ENCODE measurements at regions not wholly inside any gene's neighbourhood (a gene's known extent, or its start where the extent isn't known, plus 50 kb on each side); places are given as distances from the start of the nearest gene placed in this dataset.

DNA sequence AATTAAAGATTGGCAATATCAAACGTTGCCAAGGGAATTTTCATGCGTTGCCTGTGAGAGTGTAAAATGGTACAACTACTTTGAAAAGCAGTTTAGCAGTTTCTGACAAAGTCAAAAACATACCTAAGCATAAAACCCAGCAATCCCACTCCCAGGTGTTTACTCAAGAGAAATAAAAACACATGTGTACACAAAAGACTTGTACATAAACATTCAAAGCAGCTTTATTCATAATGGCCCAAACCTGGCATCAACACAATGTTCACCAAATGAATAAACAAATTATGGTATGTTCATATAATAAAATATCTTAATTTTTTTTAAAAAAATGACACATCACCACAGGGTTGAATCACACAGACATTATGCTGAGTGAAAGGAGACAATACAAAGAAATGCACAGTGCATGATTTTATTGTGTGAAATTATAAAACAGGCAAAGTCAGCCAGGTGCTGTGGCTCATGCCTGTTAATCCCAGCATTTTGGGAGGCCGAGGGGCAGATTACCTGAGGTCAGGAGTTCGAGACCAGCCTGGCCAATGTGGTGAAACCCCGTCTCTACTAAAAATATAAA, 240.4 kb upstream of the MARCKS start (continued):
- no peak for TF ChIP-seq YY1 (IDR thresholded peaks at IDR 0.05; ENCODE audit: extremely low read depth, insufficient replicate concordance, low read depth, low read length)
- TF ChIP-seq, protein P1, sequence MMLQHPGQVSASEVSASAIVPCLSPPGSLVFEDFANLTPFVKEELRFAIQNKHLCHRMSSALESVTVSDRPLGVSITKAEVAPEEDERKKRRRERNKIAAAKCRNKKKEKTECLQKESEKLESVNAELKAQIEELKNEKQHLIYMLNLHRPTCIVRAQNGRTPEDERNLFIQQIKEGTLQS (IDR thresholded peaks at IDR 0.05) = no peak
- no peak for TF ChIP-seq CEBPB (IDR thresholded peaks at IDR 0.05; ENCODE audit: low read depth)
- TF ChIP-seq ZNF274 (IDR thresholded peaks at IDR 0.05; ENCODE audit: low read depth, low read length) = no peak
- no peak for TF ChIP-seq SRF (IDR thresholded peaks at IDR 0.05; ENCODE audit: low read depth)
- TF ChIP-seq SIN3A (IDR thresholded peaks at IDR 0.05; ENCODE audit: low read depth) = no peak
- TF ChIP-seq SP1 (IDR thresholded peaks at IDR 0.05; ENCODE audit: low read depth) = no peak
- no peak for TF ChIP-seq EGR1 (IDR thresholded peaks at IDR 0.05; ENCODE audit: low read depth)

DNA sequence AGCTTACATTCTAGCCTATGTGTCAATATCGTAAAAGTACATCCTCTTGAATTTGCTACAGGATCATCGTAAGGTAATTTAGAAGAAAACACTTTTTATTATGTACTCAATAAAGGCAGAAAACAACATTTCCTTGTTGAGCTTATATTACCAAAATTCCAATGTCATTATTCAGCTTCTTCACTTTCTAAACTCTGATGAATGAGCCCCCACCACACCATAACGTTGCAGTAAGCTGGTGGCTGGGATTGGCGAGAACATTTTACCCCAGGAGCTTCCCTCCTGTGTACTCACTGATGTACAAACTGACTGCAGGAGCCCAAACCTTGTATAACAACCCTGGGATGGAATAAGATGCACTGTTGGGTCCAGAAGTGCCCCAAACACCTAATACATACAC, 238.1 kb upstream of the MARCKS start:
- ChIA-PET CTCF (no interaction called here), POLR2A (no interaction called here), RAD21 (ENCODE audit: low non-redundant PET in 1 of 2, low total read pairs in 2 of 2, uncharacterized antibody in 2 of 2, unreplicated experiment in 2 of 2) (interaction anchor here in 1 of 2 experiments (0.7 kb wide), 1 partner anchor 17 kb away, joined by 4 read pairs; no protein-coding TSS in a partner anchor)
- H3K27me3 ChIP-seq (ENCODE audit: insufficient read depth, low read length) = no peaks in the 10 kb centered on the region
- H4K20me1 ChIP-seq (ENCODE audit: insufficient read depth) = no peaks in the 10 kb centered on the region
- H3K4me1 ChIP-seq (ENCODE audit: control insufficient read depth in 1 of 2, insufficient read depth in 2 of 2, low read length in 2 of 2) = no peaks in the 10 kb centered on the region
- no peaks in the 10 kb centered on the region for H3K36me3 ChIP-seq (ENCODE audit: control insufficient read depth in 1 of 2, insufficient read depth in 2 of 2, low read length in 2 of 2)
- BruUV-seq (replicated peaks) = no TSS peak
- no peak overlapping the region for H3K9ac ChIP-seq (ENCODE audit: low read length)
- H3K27ac ChIP-seq (ENCODE audit: low read depth, low read length) = no peak overlapping the region
- H3K4me2 ChIP-seq (ENCODE audit: low read length) = no peak overlapping the region
- no peak overlapping the region for H3K4me3 ChIP-seq (replicated peaks in 1 of 2; ENCODE audit: low read depth in 1 of 2, low read length in 2 of 2)
- H3K9me2 ChIP-seq (ENCODE audit: insufficient read depth) = no peaks in the 10 kb centered on the region
- H3K79me2 ChIP-seq (ENCODE audit: insufficient read depth, low read length) = no peaks in the 10 kb centered on the region
- ATAC-seq (no peak), DNase-seq (ENCODE audit: low read depth, low spot score) (no peak)
- no peak overlapping the region for H2AFZ ChIP-seq (ENCODE audit: low read depth, low read length, poor library complexity, severe bottlenecking)
- intact Hi-C loops (cut with micrococcal nuclease) = no loop called here
- no peaks in the 10 kb centered on the region for H3K9me3 ChIP-seq (ENCODE audit: control insufficient read depth in 1 of 2, insufficient read depth in 1 of 2, low read depth in 1 of 2, low read length in 2 of 2)
- TF ChIP-seq TCF7L2 (IDR thresholded peaks at IDR 0.05; ENCODE audit: borderline replicate concordance, extremely low read depth, insufficient read depth, insufficient read length) = no peak
- TF ChIP-seq SRF (IDR thresholded peaks at IDR 0.05; ENCODE audit: low read depth) = no peak
- TF ChIP-seq, protein P2, sequence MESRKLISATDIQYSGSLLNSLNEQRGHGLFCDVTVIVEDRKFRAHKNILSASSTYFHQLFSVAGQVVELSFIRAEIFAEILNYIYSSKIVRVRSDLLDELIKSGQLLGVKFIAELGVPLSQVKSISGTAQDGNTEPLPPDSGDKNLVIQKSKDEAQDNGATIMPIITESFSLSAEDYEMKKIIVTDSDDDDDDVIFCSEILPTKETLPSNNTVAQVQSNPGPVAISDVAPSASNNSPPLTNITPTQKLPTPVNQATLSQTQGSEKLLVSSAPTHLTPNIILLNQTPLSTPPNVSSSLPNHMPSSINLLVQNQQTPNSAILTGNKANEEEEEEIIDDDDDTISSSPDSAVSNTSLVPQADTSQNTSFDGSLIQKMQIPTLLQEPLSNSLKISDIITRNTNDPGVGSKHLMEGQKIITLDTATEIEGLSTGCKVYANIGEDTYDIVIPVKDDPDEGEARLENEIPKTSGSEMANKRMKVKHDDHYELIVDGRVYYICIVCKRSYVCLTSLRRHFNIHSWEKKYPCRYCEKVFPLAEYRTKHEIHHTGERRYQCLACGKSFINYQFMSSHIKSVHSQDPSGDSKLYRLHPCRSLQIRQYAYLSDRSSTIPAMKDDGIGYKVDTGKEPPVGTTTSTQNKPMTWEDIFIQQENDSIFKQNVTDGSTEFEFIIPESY (IDR thresholded peaks at IDR 0.05; ENCODE audit: extremely low read depth, insufficient replicate concordance, low read length) = no peak
- no peak for TF ChIP-seq ELF1 (IDR thresholded peaks at IDR 0.05; ENCODE audit: borderline replicate concordance, low read depth)
- TF ChIP-seq POLR2A (IDR thresholded peaks at IDR 0.05; ENCODE audit: borderline replicate concordance, extremely low read depth, insufficient read depth, insufficient read length) = no peak
- TF ChIP-seq ZNF274 (IDR thresholded peaks at IDR 0.05; ENCODE audit: low read depth, low read length) = no peak
- TF ChIP-seq, protein P1 (IDR thresholded peaks at IDR 0.05) = no peak
- TF ChIP-seq CBX3 (IDR thresholded peaks at IDR 0.05; ENCODE audit: low read depth) = no peak
- TF ChIP-seq YY1 (IDR thresholded peaks at IDR 0.05; ENCODE audit: extremely low read depth, insufficient replicate concordance, low read depth, low read length) = no peak
- no peak for TF ChIP-seq FOSL1 (IDR thresholded peaks at IDR 0.05; ENCODE audit: low read depth)
- TF ChIP-seq, protein P3, sequence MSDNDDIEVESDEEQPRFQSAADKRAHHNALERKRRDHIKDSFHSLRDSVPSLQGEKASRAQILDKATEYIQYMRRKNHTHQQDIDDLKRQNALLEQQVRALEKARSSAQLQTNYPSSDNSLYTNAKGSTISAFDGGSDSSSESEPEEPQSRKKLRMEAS (IDR thresholded peaks at IDR 0.05) = no peak
- TF ChIP-seq RAD21 (IDR thresholded peaks at IDR 0.05; ENCODE audit: low read depth) = no peak
- no peak for TF ChIP-seq POLR2AphosphoS5 (IDR thresholded peaks at IDR 0.05; ENCODE audit: low read depth, low read length)
- no peak for TF ChIP-seq CEBPB (IDR thresholded peaks at IDR 0.05; ENCODE audit: low read depth)
- TF ChIP-seq, protein P4, sequence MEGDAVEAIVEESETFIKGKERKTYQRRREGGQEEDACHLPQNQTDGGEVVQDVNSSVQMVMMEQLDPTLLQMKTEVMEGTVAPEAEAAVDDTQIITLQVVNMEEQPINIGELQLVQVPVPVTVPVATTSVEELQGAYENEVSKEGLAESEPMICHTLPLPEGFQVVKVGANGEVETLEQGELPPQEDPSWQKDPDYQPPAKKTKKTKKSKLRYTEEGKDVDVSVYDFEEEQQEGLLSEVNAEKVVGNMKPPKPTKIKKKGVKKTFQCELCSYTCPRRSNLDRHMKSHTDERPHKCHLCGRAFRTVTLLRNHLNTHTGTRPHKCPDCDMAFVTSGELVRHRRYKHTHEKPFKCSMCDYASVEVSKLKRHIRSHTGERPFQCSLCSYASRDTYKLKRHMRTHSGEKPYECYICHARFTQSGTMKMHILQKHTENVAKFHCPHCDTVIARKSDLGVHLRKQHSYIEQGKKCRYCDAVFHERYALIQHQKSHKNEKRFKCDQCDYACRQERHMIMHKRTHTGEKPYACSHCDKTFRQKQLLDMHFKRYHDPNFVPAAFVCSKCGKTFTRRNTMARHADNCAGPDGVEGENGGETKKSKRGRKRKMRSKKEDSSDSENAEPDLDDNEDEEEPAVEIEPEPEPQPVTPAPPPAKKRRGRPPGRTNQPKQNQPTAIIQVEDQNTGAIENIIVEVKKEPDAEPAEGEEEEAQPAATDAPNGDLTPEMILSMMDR (IDR thresholded peaks at IDR 0.05 in 2 of 3, conservative IDR thresholded peaks at IDR 0.05 in 1 of 3; ENCODE audit: borderline replicate concordance in 1 of 3, insufficient read depth in 1 of 3, low read depth in 2 of 3, low read length in 2 of 3) = no peak
- TF ChIP-seq SP1 (IDR thresholded peaks at IDR 0.05; ENCODE audit: low read depth) = no peak
- no peak for TF ChIP-seq ZFX (IDR thresholded peaks at IDR 0.05)
- no peak for TF ChIP-seq JUND (IDR thresholded peaks at IDR 0.05)
